Upper lobe of right lung (tissue), 1 donor: ENCODE measurements at regions not wholly inside any gene's neighbourhood (a gene's known extent, or its start where the extent isn't known, plus 50 kb on each side); places are given as distances from the start of the nearest gene placed in this dataset.
"Not testable (repeated sequence)": the region's sequence is repeated elsewhere in the genome, so short reads cannot be mapped to it uniquely, and the experiment has no call there.

Experiments
- ATAC-seq: fragments of 200-7000 bp; cut with Tn5 transposase; one replicate; pipeline ENCODE4 v1.9.1; 2020; ENCODE audit warnings: mild to moderate bottlenecking, moderate library complexity
- DNase-seq: peaks from one replicate; pipeline ENCODE4 v3.0.0-alpha.2; 2020
- H3K27ac ChIP-seq: fragments of 200-600 bp; one replicate; pipeline ENCODE4 v1.8.0; 2022
- H3K27me3 ChIP-seq: fragments of 200-600 bp; one replicate; pipeline ENCODE4 v1.8.0; 2022; ENCODE audit warnings: mild to moderate bottlenecking
- H3K36me3 ChIP-seq: fragments of 200-600 bp; one replicate; pipeline ENCODE4 v1.8.0; 2022
- H3K4me1 ChIP-seq: fragments of 200-600 bp; one replicate; pipeline ENCODE4 v1.8.0; 2022
- H3K4me3 ChIP-seq: fragments of 200-600 bp; one replicate; pipeline ENCODE4 v1.8.0; 2022; ENCODE audit warnings: mild to moderate bottlenecking
- H3K9me3 ChIP-seq: fragments of 200-600 bp; one replicate; pipeline ENCODE4 v1.8.0; 2022
- intact Hi-C: fragments of 100-400 bp; cut with DNase I; formaldehyde crosslinking; loops from one replicate; pipeline ENCODE4 v1.11.0; 2022
- TF ChIP-seq, protein P1 (sequence below): fragments of 200-600 bp; IDR thresholded peaks from one replicate; pipeline ENCODE4 v1.8.0; 2022; ENCODE audit warnings: antibody characterized with exemption
- donor health status: DM: no; HTN: yes; CAD: no; lungs with severe emphysema.

GRCh38 chr5:92703976-92704375, 877.0 kb downstream of the NR2F1-AS1 start:
- Histone ChIP-seq H3K4me3 (no peak overlapping the region), H3K27me3 (no peaks in the 10 kb centered on the region), H3K9me3 (no peaks in the 10 kb centered on the region), H3K4me1 (no peaks in the 10 kb centered on the region), H3K36me3 (no peaks in the 10 kb centered on the region), H3K27ac (no peak overlapping the region)
- TF ChIP-seq, protein P1, sequence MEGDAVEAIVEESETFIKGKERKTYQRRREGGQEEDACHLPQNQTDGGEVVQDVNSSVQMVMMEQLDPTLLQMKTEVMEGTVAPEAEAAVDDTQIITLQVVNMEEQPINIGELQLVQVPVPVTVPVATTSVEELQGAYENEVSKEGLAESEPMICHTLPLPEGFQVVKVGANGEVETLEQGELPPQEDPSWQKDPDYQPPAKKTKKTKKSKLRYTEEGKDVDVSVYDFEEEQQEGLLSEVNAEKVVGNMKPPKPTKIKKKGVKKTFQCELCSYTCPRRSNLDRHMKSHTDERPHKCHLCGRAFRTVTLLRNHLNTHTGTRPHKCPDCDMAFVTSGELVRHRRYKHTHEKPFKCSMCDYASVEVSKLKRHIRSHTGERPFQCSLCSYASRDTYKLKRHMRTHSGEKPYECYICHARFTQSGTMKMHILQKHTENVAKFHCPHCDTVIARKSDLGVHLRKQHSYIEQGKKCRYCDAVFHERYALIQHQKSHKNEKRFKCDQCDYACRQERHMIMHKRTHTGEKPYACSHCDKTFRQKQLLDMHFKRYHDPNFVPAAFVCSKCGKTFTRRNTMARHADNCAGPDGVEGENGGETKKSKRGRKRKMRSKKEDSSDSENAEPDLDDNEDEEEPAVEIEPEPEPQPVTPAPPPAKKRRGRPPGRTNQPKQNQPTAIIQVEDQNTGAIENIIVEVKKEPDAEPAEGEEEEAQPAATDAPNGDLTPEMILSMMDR, result no peak
- DNase-seq (no peak), ATAC-seq (no peak)
- intact Hi-C loops, result no loop called here

- TF ChIP-seq, protein P1, result no peak
- ATAC-seq (no peak), DNase-seq (no peak)
- intact Hi-C loops, result no loop called here
- Histone ChIP-seq H3K36me3 (no peaks in the 10 kb centered on the region), H3K4me3 (no peak overlapping the region), H3K9me3 (no peaks in the 10 kb centered on the region), H3K4me1 (no peaks in the 10 kb centered on the region), H3K27me3 (no peaks in the 10 kb centered on the region), H3K27ac (no peak overlapping the region)
These were observed 885.7 kb downstream of the NR2F1-AS1 start for GRCh38 chr5:92695123-92696003.

DNA sequence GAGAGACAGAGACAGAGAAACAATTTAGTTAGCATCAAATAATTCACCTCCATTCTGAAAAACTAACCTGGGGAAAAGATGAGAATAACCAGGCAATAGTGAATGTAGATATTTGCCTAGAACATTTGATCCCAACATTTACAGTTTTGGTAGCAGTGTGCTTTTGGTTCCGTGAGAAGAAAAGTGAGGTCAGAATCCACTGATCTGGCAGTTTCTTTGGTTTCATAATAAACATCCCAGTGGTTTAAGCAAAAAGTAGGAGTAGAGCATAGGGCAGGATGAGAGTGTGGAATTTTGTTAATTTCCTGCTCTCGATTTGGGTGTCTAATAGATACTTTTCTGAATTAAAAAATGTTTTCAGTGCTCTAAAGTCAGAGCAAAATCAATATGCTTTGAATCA, 887.0 kb downstream of the NR2F1-AS1 start:
- intact Hi-C loops, result no loop called here
- TF ChIP-seq, protein P1, result no peak
- Histone ChIP-seq H3K9me3 (no peaks in the 10 kb centered on the region), H3K27me3 (no peaks in the 10 kb centered on the region), H3K4me1 (no peaks in the 10 kb centered on the region), H3K27ac (no peak overlapping the region), H3K4me3 (no peak overlapping the region), H3K36me3 (no peaks in the 10 kb centered on the region)
- no peak for DNase-seq
- no peak for ATAC-seq

DNA sequence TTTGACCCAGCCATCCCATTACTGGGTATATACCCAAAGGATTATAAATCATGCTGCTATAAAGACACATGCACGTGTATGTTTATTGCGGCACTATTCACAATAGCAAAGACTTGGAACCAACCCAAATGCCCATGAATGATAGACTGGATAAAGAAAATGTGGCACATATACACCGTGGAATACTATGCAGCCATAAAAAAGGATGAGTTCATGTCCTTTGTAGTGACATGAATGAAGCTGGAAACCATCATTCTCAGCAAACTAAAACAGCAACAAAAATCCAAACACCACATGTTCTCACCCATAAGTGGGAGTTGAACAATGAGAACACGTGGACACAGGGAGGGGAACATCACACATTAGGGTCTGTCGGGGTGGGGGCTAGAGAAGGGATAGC, 889.1 kb downstream of the NR2F1-AS1 start:
- H3K36me3 ChIP-seq, H3K27ac ChIP-seq, H3K4me1 ChIP-seq, H3K27me3 ChIP-seq, intact Hi-C loops, ATAC-seq, H3K9me3 ChIP-seq, DNase-seq, H3K4me3 ChIP-seq: not testable (repeated sequence)

DNA sequence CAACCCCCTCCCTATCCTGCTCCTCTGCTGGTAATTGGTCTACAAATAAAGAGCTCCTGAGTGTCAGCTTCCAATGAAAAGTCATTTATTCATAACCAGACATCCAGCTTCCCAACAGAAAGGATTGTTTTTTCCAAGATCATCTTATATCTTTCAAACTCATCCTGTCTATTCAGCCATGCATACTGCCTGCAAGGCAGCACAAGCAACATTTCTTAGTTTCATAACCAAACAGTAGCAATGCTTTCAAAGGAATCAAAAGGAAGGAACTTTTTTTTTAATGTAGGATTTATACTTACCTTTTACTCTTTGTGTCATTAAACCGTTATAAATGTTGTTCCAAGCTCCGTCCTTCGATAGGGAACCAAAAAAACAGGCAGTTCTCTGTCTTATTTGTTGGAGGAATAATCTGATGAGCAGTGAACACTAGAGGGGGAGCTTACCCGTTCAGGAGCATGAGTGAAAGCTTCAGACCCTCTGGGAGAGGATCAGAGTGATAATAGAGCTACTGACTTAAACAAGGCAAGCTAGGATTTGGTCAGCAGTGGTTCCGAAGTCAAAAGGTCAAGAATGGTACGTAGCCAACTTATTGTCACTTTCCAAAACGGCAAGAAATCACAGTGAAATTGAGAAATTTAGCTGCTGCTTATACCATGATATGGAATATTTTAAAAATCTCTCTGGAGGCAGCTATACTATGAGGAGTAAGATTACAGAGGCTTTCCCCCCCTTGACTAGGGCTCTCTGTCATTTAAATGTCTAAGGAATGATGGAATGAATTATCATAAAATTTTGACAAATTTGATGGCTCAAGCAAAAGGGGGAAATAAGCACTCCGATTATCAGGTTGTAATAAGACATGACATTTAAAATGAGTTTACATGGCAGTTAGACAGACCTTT, 892.9 kb downstream of the NR2F1-AS1 start:
- TF ChIP-seq, protein P1, result peak; percentile 26
- no peaks in the 10 kb centered on the region for H3K27me3 ChIP-seq
- H3K4me1 ChIP-seq, result no peaks in the 10 kb centered on the region
- intact Hi-C loops, result no loop called here
- ATAC-seq, result peak; percentile 24
- DNase-seq, result no peak
- peak overlapping the region; percentile 12 for H3K4me3 ChIP-seq
- no peaks in the 10 kb centered on the region for H3K36me3 ChIP-seq
- peak overlapping the region; percentile 12 for H3K27ac ChIP-seq
- H3K9me3 ChIP-seq, result no peaks in the 10 kb centered on the region

- Histone ChIP-seq H3K27ac (no peak overlapping the region), H3K36me3 (no peaks in the 10 kb centered on the region), H3K4me1 (no peaks in the 10 kb centered on the region), H3K27me3 (no peaks in the 10 kb centered on the region), H3K4me3 (no peak overlapping the region), H3K9me3 (no peaks in the 10 kb centered on the region)
- TF ChIP-seq, protein P1, result peak; percentile 17
- intact Hi-C loops, result no loop called here
- ATAC-seq (no peak), DNase-seq (no peak)
These were observed 902.4 kb downstream of the NR2F1-AS1 start for GRCh38 chr5:92678640-92679039.
